NK-92 (cell line): ENCODE measurements at regions not wholly inside any gene's neighbourhood (a gene's known extent, or its start where the extent isn't known, plus 50 kb on each side); places are given as distances from the start of the nearest gene placed in this dataset.
"Not testable (repeated sequence)": the region's sequence is repeated elsewhere in the genome, so short reads cannot be mapped to it uniquely, and the experiment has no call there.

Experiments used
- DNase-seq: peaks from one replicate; lab custom pipeline; 2025; ENCODE audit not compliant: unreplicated experiment; lab: John Stamatoyannopoulos, UW

DNA sequence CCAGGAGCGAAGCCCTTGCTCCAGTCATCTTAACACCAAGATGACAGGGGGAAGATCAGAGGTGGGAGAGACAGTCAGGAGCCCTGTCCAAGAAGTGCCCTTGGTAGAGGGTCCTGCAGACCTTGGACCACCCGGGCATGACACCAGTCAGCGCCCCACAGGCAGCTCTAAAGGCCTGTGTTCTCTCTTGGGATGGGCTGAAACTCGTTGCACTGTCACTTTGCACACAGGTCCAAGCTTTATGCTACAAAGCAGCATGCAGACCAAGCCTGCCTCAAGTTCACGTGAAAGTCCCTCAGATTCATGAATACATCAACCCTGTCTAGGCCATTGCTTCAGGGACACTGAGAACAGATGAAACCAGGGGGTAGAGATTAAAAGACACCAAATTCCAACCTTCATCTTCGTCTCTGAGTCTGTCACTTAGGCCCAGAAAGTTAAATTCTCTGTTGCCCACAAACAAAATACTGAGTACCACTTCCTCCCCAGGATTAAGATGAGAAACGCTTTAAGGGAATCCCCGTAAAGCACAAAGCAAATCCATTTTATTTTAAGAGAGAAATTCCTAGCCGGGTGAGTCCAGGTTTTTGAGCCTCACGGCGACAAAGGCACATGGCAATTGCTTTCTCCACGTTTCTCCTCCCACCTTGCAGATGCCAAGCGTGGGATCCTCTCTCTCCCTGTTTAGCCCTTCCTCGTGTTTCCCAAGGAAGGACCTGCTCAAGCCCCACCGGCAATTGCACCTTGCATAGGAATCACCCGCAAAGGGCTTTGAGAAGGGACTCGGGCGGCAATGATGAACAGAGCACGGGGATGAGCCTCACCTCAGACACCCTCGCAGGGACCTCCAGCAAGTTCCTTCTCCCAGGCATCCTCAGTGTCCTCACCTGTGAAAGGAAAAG lies 75.0 kb upstream of the ID2 start:
- DNase-seq, result no peak

- no peak for DNase-seq
These were observed 74.2 kb upstream of the ID2 start for GRCh38 chr2:8607606-8608005.

DNA sequence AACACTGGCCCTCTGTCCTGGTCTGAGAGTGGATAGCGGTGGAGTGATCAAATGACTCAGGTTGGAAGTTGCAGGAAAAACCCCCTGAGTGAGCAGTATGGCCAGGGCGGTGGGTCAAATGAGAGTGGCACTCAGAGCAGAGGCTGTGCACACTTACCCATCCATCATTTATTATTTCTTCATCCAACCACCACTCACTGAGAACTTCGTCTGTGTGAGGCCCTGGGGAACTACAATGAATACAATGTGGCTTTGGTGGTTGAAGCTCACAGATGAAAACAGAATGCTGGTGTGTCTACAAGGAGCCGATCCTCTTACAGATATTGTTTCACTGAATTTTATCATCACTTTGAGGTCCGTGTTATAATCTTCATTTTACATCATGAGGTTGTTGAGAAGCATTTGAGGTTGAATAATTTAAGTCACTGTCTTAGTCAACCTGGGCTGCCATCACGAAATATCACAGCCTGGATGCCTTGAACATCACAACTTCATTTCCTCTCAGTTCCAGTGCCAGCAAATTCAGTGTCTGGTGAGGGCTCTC lies 73.4 kb upstream of the ID2 start:
- no peak for DNase-seq

DNA sequence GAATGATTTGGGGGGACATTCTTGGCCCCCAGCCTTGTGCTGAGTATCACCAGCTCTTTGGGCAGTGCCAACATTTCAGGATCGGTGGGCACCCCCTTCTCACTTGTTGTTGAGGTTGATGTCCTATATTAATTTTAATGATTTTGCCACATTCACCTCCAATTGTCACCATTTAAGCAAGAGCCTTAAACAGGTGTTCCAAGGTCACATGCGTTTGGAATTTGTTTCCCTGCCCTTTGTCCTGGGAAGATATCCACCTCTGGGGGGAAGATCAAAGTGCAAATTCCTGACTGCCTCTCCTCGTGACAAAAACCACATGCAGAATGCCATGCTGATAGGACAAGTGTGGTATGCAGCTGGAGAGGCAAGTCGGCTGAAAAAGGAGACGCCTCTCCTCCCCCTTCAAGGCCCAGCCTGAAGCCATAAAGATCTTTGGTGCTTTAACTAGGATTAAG lies 72.5 kb upstream of the ID2 start:
- no peak for DNase-seq

- not testable (repeated sequence) for DNase-seq
These were observed 71.1 kb upstream of the ID2 start for GRCh38 chr2:8610775-8611174.

GRCh38 chr2:8611246-8611645 lies 70.6 kb upstream of the ID2 start:
- no peak for DNase-seq

DNA sequence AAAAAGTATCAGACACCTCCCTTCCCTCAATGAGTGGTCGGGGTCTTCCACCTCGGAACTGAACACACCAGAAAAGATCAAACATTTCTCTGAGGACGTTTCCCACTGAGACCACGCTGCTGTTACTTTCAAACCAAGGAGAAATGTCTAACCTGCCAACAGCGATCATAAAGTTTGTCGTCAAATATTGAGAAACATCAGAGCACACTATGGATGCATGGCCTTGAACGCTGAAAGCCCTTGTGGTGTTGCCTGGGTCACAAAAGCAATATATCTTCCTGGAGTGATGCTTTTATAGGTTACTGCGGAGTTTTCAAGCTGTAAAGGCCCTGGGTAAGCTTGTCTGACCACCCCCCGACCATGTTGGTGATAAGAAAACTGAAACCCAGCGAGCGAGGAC lies 70.2 kb upstream of the ID2 start:
- DNase-seq, result no peak

- no peak for DNase-seq
These were observed 69.1 kb upstream of the ID2 start for GRCh38 chr2:8612734-8613179.

- not testable (repeated sequence) for DNase-seq
These were observed 68.5 kb upstream of the ID2 start for GRCh38 chr2:8613207-8613999.

DNA sequence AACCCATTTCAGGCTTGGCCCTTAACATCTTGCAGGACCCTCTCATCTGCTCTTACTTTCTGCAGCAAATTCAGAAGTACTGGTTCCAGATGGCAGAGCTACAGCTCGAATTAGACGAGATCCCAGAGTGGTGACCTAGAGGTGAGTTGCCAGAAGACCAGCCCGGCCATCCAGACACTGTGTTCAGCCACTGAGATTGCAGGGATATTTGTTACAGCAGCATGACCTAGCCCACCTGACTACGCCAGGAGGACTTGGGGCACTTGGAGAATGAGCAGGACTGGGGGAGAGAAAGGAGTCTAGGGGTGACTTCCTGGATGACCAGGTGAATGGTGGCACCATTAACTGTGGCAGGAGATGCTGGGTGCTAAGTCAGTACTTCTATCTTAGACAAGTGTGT lies 67.2 kb upstream of the ID2 start:
- no peak for DNase-seq

GRCh38 chr2:8615252-8615575 lies 66.6 kb upstream of the ID2 start:
- DNase-seq, result no peak

DNA sequence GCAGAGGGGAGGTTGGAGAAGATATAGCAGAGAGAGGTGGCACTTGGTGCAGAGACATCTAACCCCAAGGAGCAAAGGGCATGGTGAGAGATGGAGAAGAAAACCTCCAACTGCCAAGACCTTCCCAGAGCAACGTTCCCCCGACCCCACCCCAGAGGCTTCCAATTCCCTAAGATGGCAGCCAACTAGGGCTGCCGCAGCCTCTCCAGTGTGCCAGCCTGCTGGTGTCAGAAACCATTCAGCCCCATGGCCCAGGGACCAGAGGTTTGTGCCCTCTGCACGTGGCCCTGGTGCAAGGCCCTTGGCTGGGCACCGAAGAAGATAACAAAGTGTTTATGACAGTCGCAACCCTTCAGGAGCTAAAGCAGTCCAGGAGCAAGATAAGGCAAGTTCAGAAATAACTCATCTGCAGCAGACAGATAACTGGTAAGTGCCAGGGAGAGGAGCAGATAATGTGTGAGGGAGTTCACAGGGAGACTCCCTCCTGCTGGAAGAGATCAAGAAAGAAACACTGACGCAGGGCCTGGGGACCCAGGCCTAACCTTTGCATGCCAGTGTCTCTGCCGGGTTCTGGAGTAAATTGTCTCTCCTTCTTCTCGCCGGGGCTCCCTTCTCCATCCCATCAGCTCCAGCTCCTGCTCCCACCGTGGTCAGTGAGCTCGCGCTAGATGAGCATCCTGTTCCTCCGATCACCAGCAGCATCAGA lies 66.1 kb upstream of the ID2 start:
- DNase-seq, result no peak

- DNase-seq, result no peak
These were observed 64.8 kb upstream of the ID2 start for GRCh38 chr2:8617048-8617447.

GRCh38 chr2:8617590-8617989 lies 64.3 kb upstream of the ID2 start:
- no peak for DNase-seq

DNA sequence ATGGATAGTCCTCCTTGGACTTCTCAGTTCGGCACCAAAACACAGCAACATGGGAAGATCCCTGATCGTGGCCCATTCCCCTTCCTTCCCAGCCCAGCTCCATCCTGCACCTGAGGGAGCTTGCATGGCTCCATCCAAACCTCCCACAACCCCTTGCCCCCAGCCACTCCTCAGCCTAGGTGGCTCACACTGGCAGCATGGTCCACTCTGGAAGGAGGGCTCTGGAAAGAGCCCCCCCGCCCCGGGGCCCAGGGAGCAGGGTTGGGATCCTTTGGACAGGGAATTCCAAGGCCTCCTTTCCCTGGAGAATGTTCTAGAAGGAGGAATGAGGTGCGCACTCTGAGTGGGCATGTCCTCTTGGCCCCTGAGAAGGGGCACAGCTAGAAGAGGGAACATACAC lies 62.8 kb upstream of the ID2 start:
- DNase-seq, result no peak

DNA sequence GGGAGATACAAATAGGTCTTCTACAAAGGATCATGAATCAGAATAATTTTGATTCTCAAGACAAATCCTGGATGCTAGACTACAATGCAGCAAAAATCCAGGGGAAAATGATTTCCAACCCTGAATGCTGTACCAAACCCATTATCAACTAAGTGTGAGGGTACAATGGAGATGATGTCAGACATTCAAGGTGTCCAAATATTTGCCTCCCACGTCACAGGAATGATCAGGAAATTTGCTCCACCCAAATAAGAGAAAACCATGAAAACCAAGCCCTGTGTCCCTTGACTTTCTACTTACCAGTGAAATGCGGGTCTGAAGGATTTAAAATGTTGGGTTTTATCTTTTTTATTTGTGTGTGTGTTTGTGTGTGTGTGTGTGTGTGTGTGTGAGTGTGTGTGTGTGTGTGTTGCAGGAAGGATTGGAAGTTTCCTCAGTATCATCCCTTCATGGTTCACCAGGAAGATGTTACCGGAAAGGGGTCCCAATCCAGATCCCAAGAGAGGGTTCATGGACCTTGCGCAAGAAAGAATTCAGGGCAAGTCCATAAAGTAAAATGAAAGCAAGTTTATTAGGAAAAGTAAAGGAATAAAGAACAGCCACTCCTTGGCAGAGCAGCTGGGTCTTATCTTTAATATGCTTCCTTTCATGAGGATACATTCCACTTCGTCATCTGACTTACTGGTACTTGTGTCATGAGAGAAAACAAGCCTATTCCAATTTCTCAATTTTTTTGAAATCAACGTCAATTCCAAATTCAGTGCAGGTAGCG lies 61.1 kb upstream of the ID2 start:
- DNase-seq, result no peak

DNA sequence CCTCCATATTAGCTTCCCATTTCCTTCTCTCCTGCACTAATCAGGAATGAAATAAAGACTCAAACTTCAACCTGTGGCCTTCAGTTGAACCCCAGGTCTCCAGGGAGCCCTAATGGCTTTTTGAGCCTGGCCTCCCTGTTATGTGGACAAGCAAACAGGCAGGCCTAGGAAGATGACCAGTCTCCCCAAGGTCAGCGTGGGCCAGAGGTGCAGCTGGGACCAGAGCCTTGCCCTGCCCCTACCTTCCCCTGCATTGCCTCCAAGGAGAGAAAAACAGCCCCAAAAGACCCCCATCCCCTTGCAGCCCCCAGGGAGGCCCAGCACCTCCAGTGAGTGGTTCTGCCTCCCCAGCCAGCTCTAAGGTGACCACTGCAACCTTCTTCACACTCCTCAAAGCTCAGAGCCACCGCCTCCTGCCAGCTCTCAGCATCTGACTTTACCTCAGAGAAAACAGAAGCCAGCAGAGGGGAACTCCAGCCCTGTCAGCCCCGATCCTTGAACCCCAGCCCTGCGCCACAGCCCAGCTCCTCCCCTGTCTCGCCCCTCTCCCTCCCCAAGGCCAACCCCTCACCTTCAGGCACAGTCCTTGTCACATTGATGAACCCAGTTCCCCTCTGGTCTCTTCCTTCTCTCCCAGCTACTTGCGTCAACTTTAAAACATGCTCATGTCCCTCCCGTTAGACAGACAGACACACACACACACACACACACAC lies 59.5 kb upstream of the ID2 start:
- DNase-seq, result no peak

- no peak for DNase-seq
These were observed 58.9 kb upstream of the ID2 start for GRCh38 chr2:8622924-8623465.

DNA sequence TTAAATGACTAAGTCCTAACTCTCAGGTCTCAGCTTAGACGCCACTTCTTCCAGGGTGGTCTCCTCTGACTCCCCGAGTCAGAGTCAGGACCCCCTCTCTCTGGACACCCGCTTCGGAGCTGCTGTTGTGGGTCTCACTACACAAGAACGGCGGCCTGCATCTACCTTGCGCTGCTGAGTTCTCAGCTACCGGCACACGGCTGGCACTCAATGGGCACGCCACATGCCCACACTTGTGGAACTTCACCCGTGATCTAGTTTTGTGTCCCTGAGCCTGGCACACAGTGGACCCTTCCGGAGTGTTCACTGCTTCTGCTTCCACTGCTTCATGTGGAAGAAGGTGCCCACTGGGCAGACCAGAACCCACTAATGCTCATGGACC lies 58.3 kb upstream of the ID2 start:
- DNase-seq, result no peak
